ENCODE measurements at regions not wholly inside any gene's neighbourhood (a gene's known extent, or its start where the extent isn't known, plus 50 kb on each side); places are given as distances from the start of the nearest gene placed in this dataset.
A peak's percentile ranks its signal among the peaks of the same experiment; 100 is the strongest.

GRCh38 chr10:3710764-3711163 is 74.2 kb downstream of the KLF6 start:
- Histone ChIP-seq H4K20me1 (ENCODE audit: insufficient read depth) (no peaks in the 10 kb centered on the region), H3K4me1 (ENCODE audit: control insufficient read depth in 1 of 2, insufficient read depth in 2 of 2, low read depth in 1 of 2, low read length in 1 of 2) (peaks cover 7 to 21% of the 10 kb centered on the region in 2 experiments), H3K9me2 (no peaks in the 10 kb centered on the region), H3K4me3 (ENCODE audit: low read depth in 2 of 2, low read length in 1 of 2) (no peak overlapping the region), H2AFZ (ENCODE audit: low read depth) (no peak overlapping the region), H3K27ac (ENCODE audit: low read depth in 2 of 2, low read length in 1 of 2) (no peak overlapping the region), H3K9me3 (peaks cover 10% of the 10 kb centered on the region; the same call in 1 of the 2 replicates), H3K79me2 (ENCODE audit: insufficient read depth) (no peaks in the 10 kb centered on the region), H3F3A (replicated peaks; ENCODE audit: insufficient read depth) (peaks cover 19% of the 10 kb centered on the region), H3K9ac (no peak overlapping the region), H3K4me2 (no peak overlapping the region), H3K36me3 (replicated peaks in 1 of 2; ENCODE audit: control insufficient read depth in 1 of 2, insufficient read depth in 2 of 2, low read length in 1 of 2) (no peaks in the 10 kb centered on the region), H3K27me3 (ENCODE audit: insufficient read depth) (no peaks in the 10 kb centered on the region)
- CTCF ChIA-PET = interaction anchor here (0.7 kb wide), 1 partner anchor 1867 kb away, joined by 3 read pairs; no protein-coding TSS in a partner anchor
- TF ChIP-seq RCOR1 (IDR thresholded peaks at IDR 0.05; ENCODE audit: low read length) = no peak
- POLR2A ChIA-PET = no interaction called here
- WGBS (ENCODE audit: low lambda C conversion rate) = 72% methylated on average over 3 of the region's 3 CpGs
- DNase-seq = no peak

GRCh38 chr10:3709456-3710060 is 75.5 kb downstream of the KLF6 start:
- Histone ChIP-seq H3K4me3 (ENCODE audit: low read depth in 2 of 2, low read length in 1 of 2) (no peak overlapping the region), H2AFZ (ENCODE audit: low read depth) (peak overlapping the region; percentile 61; the same call in 1 of the 2 replicates), H3K9me3 (peaks cover 10% of the 10 kb centered on the region; the same call in 1 of the 2 replicates), H3K27ac (ENCODE audit: low read depth in 2 of 2, low read length in 1 of 2) (peak overlapping the region in 1 of 2 experiments; percentile 91; a peak in 3 of 4 replicates), H3K4me2 (peak overlapping the region; percentile 48; the same call in 1 of the 2 replicates), H3F3A (replicated peaks; ENCODE audit: insufficient read depth) (peaks cover 19% of the 10 kb centered on the region), H3K36me3 (replicated peaks in 1 of 2; ENCODE audit: control insufficient read depth in 1 of 2, insufficient read depth in 2 of 2, low read length in 1 of 2) (no peaks in the 10 kb centered on the region), H3K9me2 (no peaks in the 10 kb centered on the region), H3K9ac (peak overlapping the region; percentile 54; the same call in 1 of the 2 replicates), H4K20me1 (ENCODE audit: insufficient read depth) (no peaks in the 10 kb centered on the region), H3K4me1 (ENCODE audit: control insufficient read depth in 1 of 2, insufficient read depth in 2 of 2, low read depth in 1 of 2, low read length in 1 of 2) (peaks cover 7 to 12% of the 10 kb centered on the region in 2 experiments), H3K27me3 (ENCODE audit: insufficient read depth) (no peaks in the 10 kb centered on the region), H3K79me2 (ENCODE audit: insufficient read depth) (no peaks in the 10 kb centered on the region)
- WGBS (ENCODE audit: low lambda C conversion rate) = 63% methylated on average over 4 of the region's 4 CpGs
- TF ChIP-seq ELF1 (IDR thresholded peaks at IDR 0.05) = no peak
- TF ChIP-seq FOXM1 (IDR thresholded peaks at IDR 0.05; ENCODE audit: low read depth) = no peak
- no peak for TF ChIP-seq PBX3 (IDR thresholded peaks at IDR 0.05)
- TF ChIP-seq POLR2AphosphoS5 (IDR thresholded peaks at IDR 0.05; ENCODE audit: low read depth, low read length) = no peak
- no peak for TF ChIP-seq USF2 (IDR thresholded peaks at IDR 0.05; ENCODE audit: borderline replicate concordance, low read depth, low read length)
- TF ChIP-seq EZH2phosphoT487 (IDR thresholded peaks at IDR 0.05; ENCODE audit: borderline replicate concordance, low read depth) = no peak
- no peak for TF ChIP-seq SIN3A (IDR thresholded peaks at IDR 0.05; ENCODE audit: borderline replicate concordance, low read depth, low read length)
- TF ChIP-seq GABPA (IDR thresholded peaks at IDR 0.05; ENCODE audit: low read depth) = no peak
- no peak for TF ChIP-seq USF1 (IDR thresholded peaks at IDR 0.05; ENCODE audit: borderline replicate concordance, low read depth)
- no peak for TF ChIP-seq RFX5 (IDR thresholded peaks at IDR 0.05; ENCODE audit: low read length)
- TF ChIP-seq ZBTB33 (IDR thresholded peaks at IDR 0.05; ENCODE audit: borderline replicate concordance, low read depth) = no peak
- POLR2A ChIA-PET = no interaction called here
- CTCF ChIA-PET = no interaction called here
- DNase-seq = no peak

Data from SK-N-SH (cell line).